ENCODE measurements at regions not wholly inside any gene's neighbourhood (a gene's known extent, or its start where the extent isn't known, plus 50 kb on each side); places are given as distances from the start of the nearest gene placed in this dataset.

GRCh38 chr5:125750147-125750860, 672.9 kb upstream of the GRAMD2B start:
- no peaks in the 10 kb centered on the region for H3K4me1 Mint-ChIP-seq
- Histone ChIP-seq H3K27me3 (ENCODE audit: control insufficient read depth, insufficient read depth, low read length) (no peaks in the 10 kb centered on the region), H3K27ac (ENCODE audit: low read length) (no peak overlapping the region), H3K4me3 (ENCODE audit: low read length) (no peak overlapping the region), H3K36me3 (ENCODE audit: control insufficient read depth, insufficient read depth, low read length) (no peaks in the 10 kb centered on the region), H3K4me1 (ENCODE audit: control insufficient read depth, insufficient read depth, low read length) (no peaks in the 10 kb centered on the region), H3K9me3 (ENCODE audit: control insufficient read depth, insufficient read depth, low read length) (no peaks in the 10 kb centered on the region)
- ATAC-seq (no peak), DNase-seq (no peak)
- peaks cover 0 to 4% of the 10 kb centered on the region in 2 donors for H3K9me3 Mint-ChIP-seq
- no CpG with 5 or more reads among the region's 3 CpGs for WGBS (ENCODE audit: insufficient coverage)
- intact Hi-C loops (cut with micrococcal nuclease), result no loop called here
- H3K27ac Mint-ChIP-seq, result no peak overlapping the region
- H3K4me3 Mint-ChIP-seq, result no peak overlapping the region
- H3K27me3 Mint-ChIP-seq (ENCODE audit: low read depth in 2 of 2), result no peaks in the 10 kb centered on the region
- TF ChIP-seq CTCF (IDR thresholded peaks at IDR 0.05), result no peak
- no peaks in the 10 kb centered on the region for H3K36me3 Mint-ChIP-seq

DNA sequence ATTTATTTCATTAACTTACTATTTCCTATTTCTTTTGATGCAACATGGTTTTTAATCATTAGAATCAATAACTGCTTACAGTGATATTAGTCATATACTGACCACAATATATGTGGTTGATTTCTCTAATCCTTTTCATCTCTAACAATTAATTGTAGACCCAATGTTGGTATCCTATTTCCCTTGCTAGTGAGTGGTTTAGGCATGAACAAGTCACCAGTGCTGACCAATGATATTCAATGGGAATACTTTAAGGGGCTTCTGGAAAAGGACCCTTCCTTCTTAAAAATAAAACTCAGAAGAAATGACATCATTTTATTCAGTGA, 672.4 kb upstream of the GRAMD2B start:
- no peaks in the 10 kb centered on the region for H3K4me1 Mint-ChIP-seq
- no peaks in the 10 kb centered on the region for H3K9me3 ChIP-seq (ENCODE audit: control insufficient read depth, insufficient read depth, low read length)
- ATAC-seq, result no peak
- no peaks in the 10 kb centered on the region for H3K36me3 ChIP-seq (ENCODE audit: control insufficient read depth, insufficient read depth, low read length)
- peaks cover 0 to 4% of the 10 kb centered on the region in 2 donors for H3K9me3 Mint-ChIP-seq
- DNase-seq, result no peak
- no peak overlapping the region for H3K4me3 ChIP-seq (ENCODE audit: low read length)
- H3K27ac ChIP-seq (ENCODE audit: low read length), result no peak overlapping the region
- no peak overlapping the region for H3K27ac Mint-ChIP-seq
- H3K36me3 Mint-ChIP-seq, result no peaks in the 10 kb centered on the region
- no peak for TF ChIP-seq CTCF (IDR thresholded peaks at IDR 0.05)
- H3K27me3 ChIP-seq (ENCODE audit: control insufficient read depth, insufficient read depth, low read length), result no peaks in the 10 kb centered on the region
- intact Hi-C loops (cut with micrococcal nuclease), result no loop called here
- H3K4me1 ChIP-seq (ENCODE audit: control insufficient read depth, insufficient read depth, low read length), result no peaks in the 10 kb centered on the region
- no peak overlapping the region for H3K4me3 Mint-ChIP-seq
- no peaks in the 10 kb centered on the region for H3K27me3 Mint-ChIP-seq (ENCODE audit: low read depth in 2 of 2)

DNA sequence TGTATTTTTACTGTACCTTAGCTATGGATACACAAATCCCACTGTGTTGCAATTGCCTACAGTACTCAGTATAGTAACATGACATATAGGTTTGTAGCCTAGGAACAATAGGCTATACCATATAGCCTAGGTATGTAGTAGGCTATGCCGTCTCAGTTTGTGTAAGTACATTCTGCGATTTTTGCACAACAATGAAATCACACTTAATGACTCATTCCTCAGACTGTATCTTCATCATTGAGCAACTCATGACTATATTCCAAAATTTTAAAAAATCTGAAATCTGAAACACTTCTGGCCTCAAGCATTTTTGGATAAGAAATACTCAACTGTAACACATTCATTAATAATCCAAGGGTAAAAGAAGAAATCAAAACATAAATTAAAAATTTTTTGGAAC, 666.8 kb upstream of the GRAMD2B start:
- Mint-ChIP-seq H3K27me3 (ENCODE audit: low read depth in 2 of 2) (no peaks in the 10 kb centered on the region), H3K27ac (no peak overlapping the region), H3K4me3 (no peak overlapping the region), H3K9me3 (peaks cover 5% of the 10 kb centered on the region in 2 donors), H3K4me1 (no peaks in the 10 kb centered on the region), H3K36me3 (no peaks in the 10 kb centered on the region)
- TF ChIP-seq CTCF (IDR thresholded peaks at IDR 0.05), result no peak
- intact Hi-C loops (cut with micrococcal nuclease), result no loop called here
- Histone ChIP-seq H3K4me1 (ENCODE audit: control insufficient read depth, insufficient read depth, low read length) (no peaks in the 10 kb centered on the region), H3K27me3 (ENCODE audit: control insufficient read depth, insufficient read depth, low read length) (no peaks in the 10 kb centered on the region), H3K27ac (ENCODE audit: low read length) (no peak overlapping the region), H3K4me3 (ENCODE audit: low read length) (no peak overlapping the region), H3K36me3 (ENCODE audit: control insufficient read depth, insufficient read depth, low read length) (no peaks in the 10 kb centered on the region), H3K9me3 (ENCODE audit: control insufficient read depth, insufficient read depth, low read length) (no peaks in the 10 kb centered on the region)
- ATAC-seq (no peak), DNase-seq (no peak)
- WGBS (ENCODE audit: insufficient coverage), result no CpG with 5 or more reads among the region's 2 CpGs

DNA sequence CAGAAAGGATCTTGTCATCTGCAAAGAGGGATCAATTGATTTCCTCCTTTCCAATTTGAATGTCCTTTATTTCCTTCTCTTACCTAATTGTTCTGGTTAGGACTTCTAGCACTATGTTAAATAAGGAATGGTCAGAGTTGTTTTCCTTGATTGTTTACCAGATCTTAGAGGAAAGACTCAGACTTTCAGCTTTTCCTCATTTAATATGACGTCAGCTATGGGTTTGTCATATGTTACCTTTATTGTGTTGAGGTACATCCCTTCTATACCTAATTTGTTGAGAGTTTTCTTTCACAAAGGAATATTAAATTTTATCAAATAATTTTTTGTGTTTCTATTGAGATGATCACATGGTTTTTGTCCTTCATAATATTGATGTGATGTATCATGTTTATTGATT, 656.5 kb upstream of the GRAMD2B start:
- peaks cover 10 to 11% of the 10 kb centered on the region in 2 donors for H3K9me3 Mint-ChIP-seq
- no peaks in the 10 kb centered on the region for H3K36me3 ChIP-seq (ENCODE audit: control insufficient read depth, insufficient read depth, low read length)
- WGBS (ENCODE audit: insufficient coverage), result no CpG with 5 or more reads among the region's 1 CpG
- H3K27me3 ChIP-seq (ENCODE audit: control insufficient read depth, insufficient read depth, low read length), result no peaks in the 10 kb centered on the region
- H3K9me3 ChIP-seq (ENCODE audit: control insufficient read depth, insufficient read depth, low read length), result no peaks in the 10 kb centered on the region
- H3K36me3 Mint-ChIP-seq, result no peaks in the 10 kb centered on the region
- DNase-seq (no peak), ATAC-seq (no peak)
- intact Hi-C loops (cut with micrococcal nuclease), result no loop called here
- H3K27ac Mint-ChIP-seq, result no peak overlapping the region
- H3K27me3 Mint-ChIP-seq (ENCODE audit: low read depth in 2 of 2), result no peaks in the 10 kb centered on the region
- H3K4me3 Mint-ChIP-seq, result no peak overlapping the region
- no peak overlapping the region for H3K27ac ChIP-seq (ENCODE audit: low read length)
- no peak for TF ChIP-seq CTCF (IDR thresholded peaks at IDR 0.05)
- no peaks in the 10 kb centered on the region for H3K4me1 Mint-ChIP-seq
- H3K4me1 ChIP-seq (ENCODE audit: control insufficient read depth, insufficient read depth, low read length), result no peaks in the 10 kb centered on the region
- no peak overlapping the region for H3K4me3 ChIP-seq (ENCODE audit: low read length)

All from natural killer cell (primary cell).